Kidney tubule cell (primary cell): ENCODE measurements at regions not wholly inside any gene's neighbourhood (a gene's known extent, or its start where the extent isn't known, plus 50 kb on each side); places are given as distances from the start of the nearest gene placed in this dataset.

Experiments
- DNase-seq: peaks from one replicate; pipeline ENCODE4 v3.0.0-alpha.2; 2018; ENCODE audit warnings: low spot score

DNA sequence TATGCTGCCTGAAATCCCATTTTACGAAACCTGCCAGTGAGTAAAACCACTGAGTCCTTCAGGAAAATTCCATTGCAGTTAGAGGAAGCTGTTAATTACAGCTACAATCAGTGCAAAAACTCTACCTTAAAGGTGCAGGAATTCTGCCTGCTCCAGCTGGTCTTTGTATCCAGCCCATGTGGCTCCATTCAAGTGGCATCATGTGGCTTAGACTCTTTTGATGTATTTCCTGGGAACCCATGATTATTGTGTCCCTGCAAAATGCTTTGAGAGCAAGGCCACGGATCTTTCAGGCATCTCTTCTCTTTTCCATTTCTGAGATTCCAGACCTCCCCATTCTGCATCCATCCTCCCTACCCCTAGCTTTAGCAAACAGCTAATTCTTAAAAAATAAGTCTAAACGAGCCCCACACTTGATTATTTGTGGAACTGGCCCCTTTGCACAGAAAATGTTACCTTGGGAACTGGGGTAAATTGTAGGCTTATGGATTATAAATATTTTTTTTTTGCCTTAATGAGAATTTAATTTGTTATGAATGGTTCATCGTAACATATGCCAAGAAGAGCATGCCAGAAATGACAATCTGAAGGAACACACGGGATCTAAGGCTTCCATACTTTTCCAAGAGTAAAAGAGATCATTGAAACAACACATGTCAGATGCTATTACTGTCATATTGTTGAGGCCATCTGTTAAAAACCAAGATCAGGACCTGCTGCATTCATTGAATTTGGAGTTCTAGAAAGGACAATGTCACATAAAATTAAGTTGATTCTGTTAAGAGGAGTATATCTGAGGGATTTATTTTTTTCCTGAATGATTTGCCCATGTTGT, 144.6 kb downstream of the TPH2 start:
- DNase-seq, result no peak

DNA sequence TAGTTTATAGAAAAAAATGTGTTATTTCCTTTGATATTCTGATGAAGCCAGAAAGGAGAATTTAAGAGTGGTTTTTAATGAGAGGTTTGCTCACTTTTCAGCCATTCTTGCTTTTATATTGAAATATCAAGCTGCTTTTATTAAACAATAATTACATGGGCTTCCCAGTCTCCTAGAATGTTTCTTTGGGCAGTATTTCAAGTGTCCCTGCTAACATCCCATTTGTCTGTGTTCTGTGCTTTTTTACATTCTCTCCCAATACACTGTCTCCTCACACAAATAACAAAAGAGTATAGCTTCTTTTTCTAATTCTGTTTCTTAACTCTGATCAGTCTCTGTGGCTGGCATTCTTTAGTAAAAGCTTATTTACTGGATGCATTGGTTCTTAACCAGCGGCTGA, 145.4 kb downstream of the TPH2 start:
- no peak for DNase-seq

DNA sequence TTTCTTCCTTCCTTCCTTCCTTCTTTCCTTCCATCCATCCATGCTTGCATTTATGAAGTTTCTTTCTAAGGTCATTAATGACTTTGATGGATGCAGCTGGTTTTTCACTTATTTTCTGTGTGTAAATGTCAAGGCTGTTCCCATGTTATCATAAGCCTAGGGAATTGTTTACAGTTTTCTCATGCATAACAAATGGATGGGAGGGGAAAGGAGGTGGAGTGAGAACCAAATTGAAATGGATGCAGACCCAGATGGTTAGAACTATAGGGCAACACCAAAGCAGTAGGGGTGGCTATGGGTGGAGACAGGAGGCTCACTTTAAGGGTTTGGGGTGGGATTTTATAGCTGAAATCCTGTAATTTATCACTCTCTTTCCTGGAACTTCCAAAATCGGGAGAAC, 146.2 kb downstream of the TPH2 start:
- no peak for DNase-seq

DNA sequence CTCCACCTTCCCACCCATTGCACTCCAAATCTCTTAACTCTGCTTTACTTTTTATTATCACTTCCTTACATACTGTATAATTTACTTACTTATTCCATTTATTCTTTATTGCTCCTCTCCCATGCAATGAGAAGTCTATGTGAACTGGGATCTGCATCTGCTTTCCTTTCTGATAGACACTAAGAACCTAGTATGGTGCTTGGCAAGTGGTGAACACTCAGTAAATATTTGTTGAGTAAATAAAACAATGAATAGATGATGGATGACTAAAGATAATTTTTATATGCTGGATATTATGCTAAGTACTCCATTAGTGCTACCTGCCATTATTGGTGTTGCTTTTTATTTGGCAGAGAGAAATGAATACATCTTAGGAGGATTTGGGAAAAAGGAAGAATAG, 151.0 kb downstream of the TPH2 start:
- DNase-seq, result no peak

DNA sequence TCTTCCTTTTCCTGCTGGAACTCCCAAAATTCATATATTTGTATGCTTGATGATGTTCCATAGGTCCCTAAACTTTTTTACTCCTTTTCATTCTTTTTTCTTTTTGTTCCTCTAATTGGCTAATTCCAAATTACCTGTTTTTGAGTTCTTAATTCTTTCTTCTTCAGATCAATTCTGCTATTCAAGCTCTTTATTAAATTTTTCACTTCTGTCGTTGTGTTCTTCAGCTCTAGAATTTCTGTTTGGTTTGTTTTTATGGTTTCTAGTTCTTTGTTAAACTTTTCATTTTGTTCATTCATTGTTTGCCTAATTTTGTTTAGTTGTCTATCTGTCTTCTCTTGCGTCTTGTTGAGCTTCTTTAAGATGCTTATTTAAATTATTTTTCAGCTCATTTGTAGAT, 154.8 kb downstream of the TPH2 start:
- DNase-seq, result no peak

DNA sequence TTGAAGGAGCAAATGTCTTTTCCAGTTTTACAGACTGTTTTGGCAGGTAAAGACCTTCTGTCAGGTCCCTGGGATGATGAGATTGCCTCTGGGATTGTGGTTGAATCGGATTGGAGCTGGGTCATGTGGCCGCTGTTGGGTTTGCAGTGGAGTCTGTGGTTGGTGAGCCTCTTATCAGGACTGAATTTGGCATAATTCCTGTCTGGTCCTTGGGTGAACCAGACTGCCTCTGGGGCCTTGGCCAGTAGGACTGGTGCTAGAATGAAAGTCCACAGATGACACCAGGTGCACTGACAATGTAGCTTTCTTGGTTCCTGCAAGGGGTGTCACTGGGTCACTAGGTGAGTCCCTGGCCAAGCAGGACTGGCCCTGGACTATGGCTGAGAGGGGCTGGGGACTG, 155.3 kb downstream of the TPH2 start:
- no peak for DNase-seq

DNA sequence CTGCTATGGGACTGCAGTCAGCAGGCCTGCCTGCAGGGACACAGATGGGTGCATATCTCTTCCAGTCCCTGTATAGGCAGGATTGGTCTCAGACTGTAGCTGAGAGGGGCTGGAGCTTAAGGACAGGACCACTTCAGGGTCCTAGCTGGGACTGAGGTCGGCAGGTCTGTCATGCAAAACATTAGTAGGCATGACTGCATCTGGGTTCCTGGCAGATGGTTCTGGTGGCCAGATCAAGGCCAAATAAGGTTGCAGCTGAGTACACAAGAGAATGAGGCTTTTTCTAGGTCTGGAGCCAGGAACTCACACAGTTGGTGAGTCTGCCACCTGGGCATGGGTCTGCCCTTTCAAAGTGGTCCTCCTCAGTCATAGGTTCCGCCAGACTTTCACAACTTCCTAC, 155.8 kb downstream of the TPH2 start:
- no peak for DNase-seq

DNA sequence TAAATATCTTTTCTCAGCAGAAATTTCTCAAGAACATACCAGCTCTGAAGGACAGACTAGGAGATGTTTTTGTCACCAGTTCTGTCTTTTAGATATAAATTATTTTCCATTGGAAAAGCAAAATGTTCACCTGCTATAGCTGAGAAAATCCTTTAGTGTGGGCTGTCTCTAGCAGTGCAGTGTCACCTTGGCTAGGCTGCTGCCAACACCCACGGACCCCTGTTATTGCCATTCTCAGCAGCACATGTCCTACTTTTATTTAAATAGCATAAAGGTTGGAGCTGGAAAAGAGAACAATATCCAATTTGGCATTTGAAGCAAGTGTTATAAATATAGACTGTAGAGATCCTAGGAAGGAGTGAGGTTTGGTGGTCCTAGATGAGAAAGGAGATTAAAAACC, 156.4 kb downstream of the TPH2 start:
- no peak for DNase-seq

DNA sequence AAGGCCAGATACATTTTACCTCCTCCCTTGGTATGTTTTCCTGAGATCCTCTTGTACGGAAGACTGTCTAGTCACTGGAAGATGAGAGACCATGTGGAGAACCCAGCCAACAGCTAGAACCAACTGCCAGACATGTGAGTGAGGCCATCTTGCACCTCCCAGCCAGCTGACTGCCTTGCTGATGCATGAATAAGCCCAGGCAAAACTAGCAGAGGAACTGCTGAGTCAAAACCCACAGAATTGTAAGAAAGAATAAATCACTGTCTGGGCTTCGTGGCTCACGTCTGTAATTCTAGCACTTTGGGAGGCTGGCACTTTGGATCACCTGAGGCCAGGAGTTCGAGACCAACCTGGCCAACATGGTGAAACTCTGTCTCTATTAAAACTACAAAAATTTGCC, 160.0 kb downstream of the TPH2 start:
- peak; percentile 48 for DNase-seq

DNA sequence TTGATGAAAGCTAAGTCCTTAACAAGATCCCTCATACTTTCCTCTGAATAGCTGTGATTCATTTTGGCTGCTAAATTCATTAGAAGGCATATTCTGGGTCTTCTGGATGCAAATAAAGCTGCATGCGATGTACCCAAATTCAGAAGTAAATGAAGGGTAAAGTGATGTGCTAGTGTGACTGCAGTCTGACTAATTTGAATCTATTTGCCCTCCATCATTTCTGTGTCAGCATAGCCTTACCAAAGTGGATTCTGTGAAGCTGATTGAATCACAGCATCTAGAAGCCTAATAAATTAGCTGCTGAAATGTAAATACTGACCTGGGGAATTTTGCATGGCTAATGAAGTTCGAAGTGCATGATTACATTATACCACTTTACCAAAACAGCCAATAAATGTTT, 162.2 kb downstream of the TPH2 start:
- DNase-seq, result no peak

DNA sequence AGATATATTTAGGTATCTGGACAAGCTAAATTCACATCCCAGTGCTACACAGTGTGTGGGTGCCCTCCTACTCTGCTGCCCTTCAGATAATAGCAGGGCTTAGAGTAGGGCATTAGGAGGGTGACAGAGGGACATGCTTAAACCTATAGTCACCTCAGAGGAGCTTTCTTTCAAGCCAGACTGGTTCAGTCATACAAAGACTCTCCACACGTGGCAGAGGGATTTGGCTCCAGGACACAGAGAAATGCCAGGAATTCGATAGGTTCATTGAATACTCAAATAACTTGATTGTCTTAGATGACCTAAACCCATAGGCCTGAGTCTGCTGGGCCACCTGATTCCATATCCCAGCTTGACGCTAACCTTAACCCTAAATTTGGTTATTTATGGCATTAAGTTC, 163.5 kb downstream of the TPH2 start:
- DNase-seq, result no peak

DNA sequence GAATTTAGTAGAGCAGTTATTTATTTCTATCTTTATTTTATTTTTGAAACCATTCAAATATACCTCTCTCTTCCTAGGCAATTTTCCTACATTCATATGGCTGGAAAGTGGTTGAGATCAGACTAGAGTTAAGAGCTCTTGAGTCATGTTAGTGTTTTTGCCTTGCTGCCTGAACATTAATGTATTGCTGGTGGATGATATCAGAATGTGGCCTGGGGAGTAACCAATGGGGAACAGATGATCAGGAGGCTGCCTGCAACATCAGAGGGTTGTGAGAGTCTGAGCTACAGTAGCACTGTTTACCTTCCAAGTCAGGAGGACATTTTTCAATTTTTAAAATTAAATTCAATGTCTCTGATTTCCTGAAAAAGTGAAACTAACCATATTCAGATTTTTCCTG, 166.3 kb upstream of the TRHDE start:
- DNase-seq, result no peak

DNA sequence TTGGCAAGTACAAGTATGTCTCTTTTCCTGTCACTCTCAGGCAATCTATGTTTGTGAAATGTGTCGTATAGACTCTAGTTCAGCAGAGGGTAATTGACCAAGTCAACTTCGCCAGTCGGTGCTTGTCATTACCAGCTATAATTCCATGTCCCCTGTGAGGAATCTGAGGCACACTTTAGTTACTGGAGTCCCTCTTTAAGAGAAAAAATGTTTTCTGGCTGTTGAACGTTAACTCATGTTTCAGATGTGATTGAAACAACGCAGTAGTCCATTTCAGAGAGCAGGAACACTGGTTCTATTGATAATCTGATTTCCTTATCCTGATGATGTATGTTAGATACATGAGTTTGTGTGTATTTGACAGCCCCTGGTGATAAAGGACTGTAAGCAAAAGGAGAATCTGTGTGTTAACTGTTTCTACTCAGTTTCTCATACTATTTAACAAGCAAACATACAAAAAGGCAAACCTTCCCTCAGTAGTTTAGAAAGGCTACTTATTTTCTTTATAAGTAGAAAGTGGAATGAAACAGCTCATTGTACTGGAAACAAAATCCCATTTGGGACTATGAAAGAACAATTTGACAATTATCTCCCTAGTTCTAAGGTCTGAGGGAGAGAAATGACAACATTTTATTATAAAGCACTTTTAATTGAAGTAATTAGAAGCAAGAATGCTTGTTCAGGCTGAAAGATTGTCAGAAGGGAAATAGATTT, 161.1 kb upstream of the TRHDE start:
- DNase-seq, result no peak

DNA sequence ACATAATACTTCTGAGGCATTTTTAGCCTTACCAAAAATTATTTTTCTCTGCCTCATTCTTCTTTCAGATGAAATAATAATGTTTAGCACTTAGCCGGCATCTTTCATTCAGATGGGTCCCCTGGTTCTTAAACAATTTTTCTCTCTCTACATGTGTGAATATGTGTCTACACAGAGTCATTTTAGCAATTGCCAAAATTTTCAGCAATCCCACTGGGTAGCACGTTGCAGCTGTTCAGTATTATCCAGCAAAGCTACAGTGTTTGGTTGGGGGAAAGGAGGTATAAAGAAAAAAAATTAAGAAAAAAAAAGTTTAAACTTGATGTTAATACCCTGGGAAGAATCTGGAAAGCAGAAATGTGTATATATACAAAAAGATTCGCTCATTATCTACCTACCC, 160.5 kb upstream of the TRHDE start:
- no peak for DNase-seq

DNA sequence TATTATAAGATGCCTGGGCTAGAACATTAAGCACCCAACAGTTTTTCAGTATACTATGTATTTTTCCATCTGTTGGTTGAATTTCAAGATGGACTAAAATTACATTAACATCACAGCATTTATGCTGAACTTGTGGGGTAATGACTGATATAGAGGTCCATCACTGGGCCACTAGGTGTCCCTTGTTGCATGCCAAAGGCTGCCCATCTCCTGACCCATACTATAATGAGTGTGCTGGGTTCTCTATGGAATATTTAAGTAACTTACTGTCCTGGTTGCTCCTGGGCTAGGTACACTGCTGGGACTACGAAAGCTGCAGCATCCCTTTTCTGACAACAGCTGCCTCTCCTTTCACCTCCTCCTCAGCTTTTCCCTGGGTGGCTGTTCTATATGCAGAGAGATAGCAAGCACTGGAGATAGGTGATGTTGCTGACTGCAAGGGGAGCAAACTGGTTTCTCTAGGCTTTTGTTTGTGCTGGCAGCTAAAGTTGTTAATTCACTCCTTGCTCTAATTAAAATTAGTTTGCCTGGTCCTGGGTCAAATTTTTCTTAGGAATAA, 138.6 kb upstream of the TRHDE start:
- DNase-seq, result no peak

DNA sequence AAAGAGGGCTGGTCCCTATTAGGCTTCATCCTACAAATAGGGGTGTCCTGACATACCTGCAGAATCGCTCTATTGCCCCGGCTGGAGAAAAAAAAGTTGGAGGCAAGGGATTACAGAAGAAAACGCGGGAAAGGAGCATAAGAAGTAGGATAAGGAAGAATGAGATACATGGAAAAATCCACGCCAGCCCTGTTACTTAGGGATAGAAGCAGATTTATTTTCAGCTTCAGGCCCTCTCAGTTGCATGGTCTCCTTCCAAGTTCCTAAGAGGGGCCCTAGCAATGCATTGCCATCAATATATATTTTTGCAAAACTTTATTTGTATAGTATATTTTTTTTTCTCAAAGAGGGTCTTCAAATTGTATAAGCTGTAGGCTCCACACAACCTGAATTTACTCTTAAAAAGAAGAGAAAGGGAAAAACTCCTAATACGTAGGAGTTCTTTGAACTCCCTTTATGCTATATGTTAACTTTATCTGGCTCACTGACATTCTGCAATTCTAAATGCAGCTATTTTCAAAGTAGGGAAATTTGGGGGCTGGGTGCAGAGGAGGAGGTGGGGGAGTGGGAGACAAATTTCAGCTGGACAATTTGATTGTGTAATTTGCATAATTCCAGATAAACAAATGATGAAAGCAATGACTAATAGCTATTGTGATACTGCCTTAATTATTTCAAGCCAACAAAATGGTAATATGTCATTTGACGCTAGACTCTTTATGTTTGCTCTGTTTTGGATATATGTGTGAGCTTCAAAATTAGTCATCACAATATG, 137.7 kb upstream of the TRHDE start:
- DNase-seq, result no peak

DNA sequence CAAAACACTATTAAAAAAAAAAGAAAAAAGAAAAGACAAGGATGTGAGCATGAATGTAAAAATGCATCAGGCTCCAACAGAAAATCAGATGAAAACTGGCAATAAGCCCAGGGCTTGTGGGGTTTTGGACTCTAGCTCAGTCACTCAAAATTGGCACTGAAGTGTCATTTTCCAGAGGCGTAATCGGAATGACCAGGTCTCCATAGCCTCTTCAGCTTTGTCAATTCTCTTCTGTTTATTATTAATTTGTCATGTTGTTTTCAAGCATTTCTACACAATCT, 137.2 kb upstream of the TRHDE start:
- no peak for DNase-seq

DNA sequence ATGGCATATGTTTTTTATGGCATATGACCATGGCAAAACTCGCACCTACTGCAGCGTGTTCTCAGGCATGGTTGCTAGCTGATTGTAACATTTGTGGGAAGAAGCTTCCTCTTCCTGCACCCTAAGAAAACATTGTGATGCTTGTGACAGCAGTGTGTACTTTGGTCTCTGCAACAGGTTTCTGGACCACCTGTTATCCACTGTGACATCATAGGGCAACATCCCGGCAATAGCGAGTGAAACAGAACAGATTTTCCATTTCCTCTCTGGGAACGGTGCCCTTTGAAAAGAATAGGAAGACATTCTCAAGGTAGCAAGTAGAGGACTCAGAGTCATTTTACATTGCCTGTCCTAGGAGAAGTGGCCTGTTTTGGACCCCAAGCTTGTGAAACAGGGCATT, 135.4 kb upstream of the TRHDE start:
- no peak for DNase-seq

DNA sequence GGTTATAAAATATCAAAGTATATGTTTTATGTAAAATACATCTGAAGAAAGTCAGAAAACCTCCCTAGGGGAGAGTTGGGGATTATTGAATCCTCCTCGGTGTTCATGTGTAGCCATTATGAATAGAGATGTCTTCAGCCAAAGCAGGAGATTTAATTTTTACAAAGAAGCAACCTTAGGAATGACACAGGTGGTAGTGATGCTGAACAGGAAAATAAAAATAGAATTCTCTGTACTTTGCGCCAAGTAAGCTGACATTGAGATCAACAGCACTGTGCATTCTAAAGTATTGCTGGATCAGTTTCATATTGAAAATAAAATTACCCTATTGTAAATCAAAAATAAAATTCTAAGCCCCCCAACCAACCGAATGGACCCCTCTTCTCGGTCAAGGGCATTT, 132.8 kb upstream of the TRHDE start:
- DNase-seq, result no peak

DNA sequence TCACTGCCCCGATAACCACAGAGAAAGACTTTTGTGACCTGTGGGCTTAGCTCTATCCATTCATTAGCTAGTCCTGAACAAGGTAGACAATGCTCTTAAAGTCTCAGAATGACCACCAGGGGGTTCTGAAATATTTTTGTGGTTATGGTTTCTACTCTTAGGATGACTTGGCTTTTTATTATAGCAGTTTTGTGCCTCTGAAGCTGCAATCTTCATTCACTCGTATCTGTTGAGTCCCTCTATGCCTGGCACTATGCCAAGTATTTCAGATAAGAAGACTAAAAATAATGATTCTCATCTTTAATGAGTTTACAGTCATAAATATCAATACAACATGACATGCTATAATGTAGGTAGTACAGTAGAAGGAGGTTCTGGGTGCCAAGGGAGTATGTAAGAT, 130.8 kb upstream of the TRHDE start:
- DNase-seq, result peak; percentile 13

DNA sequence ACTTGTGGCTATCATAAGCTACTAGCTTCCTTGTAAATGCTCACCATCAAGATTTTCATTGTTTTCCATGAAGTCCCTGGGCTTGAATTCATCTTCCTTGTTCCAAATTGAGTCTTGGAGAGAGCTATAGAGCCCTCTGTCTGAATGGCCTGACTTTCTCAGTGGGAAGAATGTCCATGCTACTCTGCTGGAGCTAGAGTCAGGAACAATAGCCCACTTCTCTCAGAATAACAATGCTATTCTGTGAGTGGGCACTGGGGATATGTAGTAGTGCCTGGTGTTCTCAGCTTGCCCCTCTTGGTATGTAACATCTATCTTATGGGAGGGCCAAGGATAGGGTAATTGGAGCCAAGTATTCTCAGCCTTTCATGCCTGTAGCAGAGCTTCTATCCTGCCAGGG, 127.6 kb upstream of the TRHDE start:
- no peak for DNase-seq

DNA sequence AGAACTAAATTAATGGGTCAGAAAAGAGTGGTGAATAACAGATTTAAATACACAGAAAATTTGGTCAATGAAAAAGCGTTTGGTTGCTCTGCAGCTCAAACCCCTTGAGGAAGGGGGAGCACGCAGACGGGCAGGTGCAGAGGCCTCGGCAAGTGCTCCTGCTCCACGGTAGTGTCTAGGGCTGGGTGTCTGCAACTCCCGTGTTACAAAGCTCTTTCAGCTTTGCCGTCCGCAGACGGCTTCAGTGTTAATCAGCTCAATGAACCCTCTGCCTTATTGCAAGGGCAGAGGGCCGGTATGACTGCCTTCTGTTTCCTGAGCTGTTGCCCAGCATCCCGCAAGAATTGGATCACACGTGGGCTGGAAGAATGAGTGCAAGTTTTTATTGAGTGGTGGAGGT, 125.7 kb upstream of the TRHDE start:
- no peak for DNase-seq

DNA sequence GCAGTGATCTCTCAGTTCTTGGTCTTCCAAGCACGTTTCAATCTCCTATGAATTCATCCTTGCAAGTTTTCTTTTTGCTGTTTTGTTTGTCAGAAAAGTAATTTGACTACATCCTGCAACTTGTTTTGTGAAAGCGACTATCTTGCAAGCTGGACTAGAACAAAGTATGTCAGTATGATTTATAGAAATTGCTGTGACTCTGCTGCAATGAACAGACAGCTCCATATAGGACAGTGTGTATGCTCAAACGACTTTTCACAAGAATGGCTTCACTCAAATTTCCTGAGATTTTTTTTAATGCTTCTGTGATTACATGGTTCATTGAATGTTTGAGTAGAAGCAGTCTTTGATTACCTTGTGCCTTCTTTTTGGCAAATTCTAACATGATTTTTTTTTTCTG, 123.5 kb upstream of the TRHDE start:
- DNase-seq, result no peak
